ENCODE measurements at regions not wholly inside any gene's neighbourhood (a gene's known extent, or its start where the extent isn't known, plus 50 kb on each side); places are given as distances from the start of the nearest gene placed in this dataset.

- no peak for TF ChIP-seq CTCF (conservative IDR thresholded peaks at IDR 0.05)
- no peak for TF ChIP-seq EZH2 (IDR thresholded peaks at IDR 0.05; ENCODE audit: low read depth)
Measured at GRCh38 chr9:3700772-3701171, 175.0 kb upstream of the RFX3 start.

Data from PC-9 (cell line).